GM18505 (cell line): ENCODE measurements at regions not wholly inside any gene's neighbourhood (a gene's known extent, or its start where the extent isn't known, plus 50 kb on each side); places are given as distances from the start of the nearest gene placed in this dataset.

Source experiments
- ATAC-seq: cut with Tn5 transposase; IDR thresholded peaks from one replicate; pipeline ENCODE4 v1.9.1; 2021; ENCODE audit not compliant: unreplicated experiment
- POLR2A ChIP-seq: IDR thresholded peaks from 4 replicates; pipeline ENCODE4 v1.6.1; 2011; ENCODE audit warnings: borderline replicate concordance; ENCODE audit not compliant: insufficient read depth, insufficient read length; ENCODE audit errors: extremely low read depth

- ATAC-seq: no peak
- TF ChIP-seq POLR2A: no peak
Observed at GRCh38 chr6:44662461-44663121, 275.1 kb downstream of the CDC5L start.

DNA sequence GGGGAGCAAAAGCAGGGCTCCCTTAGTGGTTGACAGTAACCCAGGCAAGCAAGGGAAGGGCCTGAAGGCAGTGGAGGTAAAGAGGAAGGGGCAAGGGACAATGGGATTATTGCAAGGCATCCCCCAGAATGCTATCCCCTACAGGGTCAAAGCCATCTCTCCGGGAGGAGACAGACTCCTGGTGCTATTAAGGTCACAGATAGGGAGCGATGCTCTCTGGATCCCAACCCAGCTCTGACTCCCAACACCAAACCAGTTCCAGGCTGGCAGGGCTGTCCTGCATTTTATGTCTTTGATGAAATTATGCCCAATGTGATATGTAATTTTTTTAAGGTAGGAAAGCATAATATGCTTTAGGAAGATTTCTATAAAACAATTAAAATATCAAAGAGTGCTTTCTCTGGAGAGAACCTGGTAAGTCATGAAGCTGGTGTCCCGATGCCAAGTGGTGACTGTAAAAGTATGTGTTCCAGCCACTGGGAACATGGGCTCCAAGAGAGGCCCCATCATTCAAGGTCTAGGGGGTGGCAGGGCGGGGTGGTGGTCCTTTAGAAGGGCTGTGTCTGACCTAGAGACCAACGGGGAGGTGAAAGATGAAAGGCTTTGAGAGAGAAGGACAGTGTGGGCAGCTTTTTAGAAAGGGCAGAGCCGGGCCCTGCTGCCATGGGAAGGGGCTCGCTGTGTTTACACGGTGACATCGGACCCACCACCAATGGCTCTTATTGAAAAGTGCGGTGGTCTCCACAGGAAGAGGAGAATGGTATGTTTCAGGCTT, 276.5 kb downstream of the CDC5L start:
- no peak for TF ChIP-seq POLR2A
- ATAC-seq: no peak

GRCh38 chr6:44664716-44665115, 277.2 kb downstream of the CDC5L start:
- no peak for ATAC-seq
- no peak for TF ChIP-seq POLR2A

DNA sequence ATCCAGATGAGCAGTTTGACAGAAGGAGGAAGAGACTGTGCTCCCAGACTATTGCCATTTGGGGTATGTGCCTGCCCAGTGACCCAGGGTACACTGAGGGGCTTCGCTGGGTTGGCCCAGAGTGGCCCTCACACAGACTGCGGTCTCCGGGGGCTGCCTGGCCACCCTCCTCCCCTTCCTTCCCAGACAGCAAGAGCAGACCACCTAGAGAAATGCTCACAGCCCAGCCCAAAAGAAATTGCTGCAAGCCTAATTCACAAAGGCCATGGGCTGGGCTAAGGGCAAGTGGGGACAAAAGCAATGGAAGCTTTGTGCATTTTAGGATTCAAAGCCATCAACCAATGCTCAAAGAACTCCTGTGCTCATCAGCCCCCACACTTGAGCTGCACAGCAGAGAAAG, 277.6 kb downstream of the CDC5L start:
- ATAC-seq: no peak
- no peak for TF ChIP-seq POLR2A

- ATAC-seq: no peak
- TF ChIP-seq POLR2A: no peak
Observed at GRCh38 chr6:44665683-44666082, 278.2 kb downstream of the CDC5L start.

- ATAC-seq: no peak
- TF ChIP-seq POLR2A: no peak
Observed at GRCh38 chr6:44666324-44666723, 278.8 kb downstream of the CDC5L start.

DNA sequence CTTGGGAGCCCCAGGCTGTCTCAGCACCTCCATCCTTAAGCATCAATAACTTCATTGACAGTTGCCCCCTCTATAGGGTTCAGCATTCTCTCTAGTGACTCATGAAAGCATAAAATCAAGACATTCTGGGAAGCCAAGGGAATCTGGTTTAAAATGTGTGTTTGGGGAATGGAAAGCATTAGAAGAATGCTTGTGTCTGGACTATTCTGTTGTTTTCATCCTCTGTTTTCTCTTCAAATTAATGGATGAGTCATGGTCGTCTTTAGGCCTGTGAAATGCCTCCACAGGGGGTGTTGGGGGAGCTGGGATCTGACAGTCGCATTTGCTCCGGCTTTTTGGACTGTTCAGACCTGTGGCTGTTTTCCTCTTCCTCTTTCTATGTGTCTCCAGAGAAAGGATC, 279.7 kb downstream of the CDC5L start:
- no peak for TF ChIP-seq POLR2A
- no peak for ATAC-seq

DNA sequence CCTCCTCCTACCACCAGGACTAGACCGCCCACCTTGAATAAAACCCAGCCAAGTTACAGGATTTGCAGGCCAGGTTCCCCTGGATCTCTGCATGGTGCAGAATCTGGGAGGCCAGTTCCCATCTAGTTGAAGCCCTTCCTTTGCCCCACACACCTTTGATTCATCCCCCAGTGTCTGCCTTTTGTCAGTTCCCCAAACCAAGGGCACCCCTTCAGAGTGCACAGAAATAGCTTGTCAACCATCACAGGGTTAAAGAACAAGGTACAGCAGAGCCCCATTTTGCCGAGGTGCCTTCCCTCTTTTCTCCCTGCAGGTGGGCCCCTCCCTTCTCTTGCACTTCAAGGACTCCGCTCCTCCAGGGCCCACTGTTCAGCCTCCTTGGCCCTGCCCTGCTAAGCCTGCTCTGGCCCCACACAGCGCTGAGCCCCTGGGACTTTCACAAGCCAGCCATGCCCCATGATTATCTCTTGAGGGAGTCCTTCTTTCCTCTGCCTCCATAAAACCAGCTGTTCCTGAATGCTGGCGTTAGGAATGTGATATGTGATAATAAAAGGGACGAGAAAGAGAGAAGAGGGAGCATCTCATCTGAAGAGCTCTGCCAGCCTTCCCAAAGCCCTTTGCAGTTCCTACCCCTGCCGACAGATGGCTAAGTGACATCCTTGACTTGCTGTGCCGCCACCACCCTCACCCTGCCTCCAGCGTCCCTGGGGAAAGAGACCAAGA, 280.3 kb downstream of the CDC5L start:
- no peak for TF ChIP-seq POLR2A

DNA sequence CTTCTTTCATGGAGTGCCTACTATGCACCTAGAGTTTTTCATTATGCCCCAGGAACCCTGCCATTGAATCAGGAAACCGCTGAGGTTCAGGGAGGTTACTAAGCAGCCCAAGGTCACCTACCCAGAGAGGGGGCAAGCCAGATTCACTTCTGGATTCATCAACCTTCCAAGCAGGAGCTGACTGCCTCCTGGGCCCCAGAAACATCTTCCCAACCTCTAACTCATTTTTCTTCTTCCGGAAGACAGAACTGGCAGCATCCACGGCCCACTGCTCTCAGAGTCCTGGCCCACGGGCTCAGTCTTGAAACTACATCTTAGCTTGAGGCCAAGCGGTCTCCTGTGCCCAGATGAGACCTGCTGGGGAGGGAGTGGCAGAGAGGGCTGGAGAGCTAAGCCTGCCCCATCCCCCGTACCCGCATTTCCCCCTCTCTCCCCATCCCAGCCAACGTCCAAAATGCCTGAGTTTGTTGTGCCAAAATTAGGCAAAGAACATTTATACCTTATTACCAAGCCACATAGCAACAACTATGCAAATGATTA, 281.0 kb downstream of the CDC5L start:
- TF ChIP-seq POLR2A: no peak
- ATAC-seq: no peak

More for the DNA sequence above, 280.3 kb downstream of the CDC5L start:
- ATAC-seq: no peak

DNA sequence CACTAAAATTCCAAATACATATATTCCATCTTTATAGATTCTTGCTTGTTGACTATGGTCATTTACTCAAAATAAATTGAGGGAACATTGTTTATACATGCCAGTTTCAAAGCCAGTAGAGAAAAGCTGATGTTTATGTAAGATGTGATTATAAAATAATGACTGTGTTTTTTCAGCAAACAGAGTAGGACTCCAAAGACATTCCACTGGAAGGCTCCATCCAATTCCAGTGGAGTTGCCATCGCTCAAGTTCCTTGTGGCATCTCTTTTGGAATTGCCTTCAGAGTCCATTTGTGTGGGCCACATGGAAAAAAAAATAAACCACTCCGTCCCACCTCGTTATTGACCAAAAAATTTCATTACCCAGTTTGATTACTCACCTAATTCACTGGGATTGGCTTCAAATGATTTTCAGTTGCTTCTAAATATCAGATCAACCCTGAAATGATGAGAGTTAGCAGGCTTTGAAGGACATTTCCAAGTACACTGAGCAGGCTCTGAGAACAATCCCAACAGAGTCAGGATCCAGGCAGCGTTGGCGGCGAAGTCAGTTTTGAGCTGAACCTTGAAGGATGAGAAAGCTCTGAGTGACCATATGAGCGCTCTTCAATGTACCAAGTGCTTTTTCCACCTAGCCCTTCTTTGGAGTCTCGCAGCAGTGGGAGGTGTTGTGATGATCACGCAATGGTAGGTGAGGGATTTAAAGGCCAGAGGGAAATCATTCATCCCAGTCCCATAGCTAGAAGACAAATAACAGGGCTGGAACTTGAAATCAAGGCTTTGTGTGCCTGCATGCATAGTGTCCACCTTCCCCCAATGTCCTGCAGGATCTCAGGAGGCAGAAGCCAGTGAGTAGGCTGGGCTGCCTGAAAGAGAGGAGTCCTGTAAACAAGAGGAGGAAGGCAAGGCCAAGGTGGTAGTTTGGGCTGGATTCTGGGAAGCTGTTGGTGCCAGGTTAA, 281.7 kb downstream of the CDC5L start:
- no peak for TF ChIP-seq POLR2A
- no peak for ATAC-seq

- no peak for ATAC-seq
- no peak for TF ChIP-seq POLR2A
Observed at GRCh38 chr6:44670146-44670545, 282.6 kb downstream of the CDC5L start.

GRCh38 chr6:44671333-44671732, 283.8 kb downstream of the CDC5L start:
- no peak for TF ChIP-seq POLR2A
- ATAC-seq: no peak
